ENCODE measurements at regions not wholly inside any gene's neighbourhood (a gene's known extent, or its start where the extent isn't known, plus 50 kb on each side); places are given as distances from the start of the nearest gene placed in this dataset.

- no peaks in the 10 kb centered on the region for H3K4me1 ChIP-seq
- no peaks in the 10 kb centered on the region for H3K79me2 ChIP-seq
- H3K9me3 ChIP-seq (ENCODE audit: control insufficient read depth, low read length): no peaks in the 10 kb centered on the region
- no peak overlapping the region for H3K4me2 ChIP-seq (ENCODE audit: low read length)
- TF ChIP-seq CTCF (IDR thresholded peaks at IDR 0.05): no peak
- H2AFZ ChIP-seq: no peak overlapping the region
- H3K27ac ChIP-seq: no peak overlapping the region
- H3K36me3 ChIP-seq (ENCODE audit: control insufficient read depth, insufficient read depth, low read length): no peaks in the 10 kb centered on the region
- H3K27me3 ChIP-seq (ENCODE audit: control insufficient read depth, insufficient read depth, low read length): no peaks in the 10 kb centered on the region
- H3K4me3 ChIP-seq (ENCODE audit: low read depth, low read length): no peak overlapping the region
- no peak overlapping the region for H3K9ac ChIP-seq
Observed at GRCh38 chr2:175811971-175812370, 190.1 kb downstream of the LNPK start.

- no peak overlapping the region for H3K4me3 ChIP-seq (ENCODE audit: low read depth, low read length)
Observed at GRCh38 chr2:175808858-175809257, 193.2 kb downstream of the LNPK start.

GRCh38 chr2:175808078-175808477 is 194.0 kb downstream of the LNPK start:
- Histone ChIP-seq H3K79me2 (no peaks in the 10 kb centered on the region), H3K4me3 (ENCODE audit: low read depth, low read length) (no peak overlapping the region), H3K9ac (no peak overlapping the region), H3K36me3 (ENCODE audit: control insufficient read depth, insufficient read depth, low read length) (no peaks in the 10 kb centered on the region), H3K27me3 (ENCODE audit: control insufficient read depth, insufficient read depth, low read length) (no peaks in the 10 kb centered on the region), H3K27ac (no peak overlapping the region), H3K4me1 (no peaks in the 10 kb centered on the region), H3K9me3 (ENCODE audit: control insufficient read depth, low read length) (no peaks in the 10 kb centered on the region), H2AFZ (no peak overlapping the region), H3K4me2 (ENCODE audit: low read length) (no peak overlapping the region)
- TF ChIP-seq CTCF (IDR thresholded peaks at IDR 0.05): no peak

More at GRCh38 chr2:175808858-175809257, 193.2 kb downstream of the LNPK start:
- Histone ChIP-seq H3K4me2 (ENCODE audit: low read length) (no peak overlapping the region), H2AFZ (no peak overlapping the region), H3K9me3 (ENCODE audit: control insufficient read depth, low read length) (no peaks in the 10 kb centered on the region), H3K79me2 (no peaks in the 10 kb centered on the region), H3K27me3 (ENCODE audit: control insufficient read depth, insufficient read depth, low read length) (no peaks in the 10 kb centered on the region), H3K36me3 (ENCODE audit: control insufficient read depth, insufficient read depth, low read length) (no peaks in the 10 kb centered on the region), H3K27ac (no peak overlapping the region), H3K9ac (no peak overlapping the region), H3K4me1 (no peaks in the 10 kb centered on the region)
- no peak for TF ChIP-seq CTCF (IDR thresholded peaks at IDR 0.05)

- Histone ChIP-seq H3K79me2 (no peaks in the 10 kb centered on the region), H3K36me3 (ENCODE audit: control insufficient read depth, insufficient read depth, low read length) (no peaks in the 10 kb centered on the region), H3K27ac (no peak overlapping the region), H3K4me1 (no peaks in the 10 kb centered on the region), H3K4me3 (ENCODE audit: low read depth, low read length) (no peak overlapping the region), H3K4me2 (ENCODE audit: low read length) (no peak overlapping the region), H2AFZ (no peak overlapping the region), H3K9me3 (ENCODE audit: control insufficient read depth, low read length) (no peaks in the 10 kb centered on the region), H3K27me3 (ENCODE audit: control insufficient read depth, insufficient read depth, low read length) (no peaks in the 10 kb centered on the region), H3K9ac (no peak overlapping the region)
- no peak for TF ChIP-seq CTCF (IDR thresholded peaks at IDR 0.05)
Observed at GRCh38 chr2:175807031-175807873, 194.8 kb downstream of the LNPK start.

GRCh38 chr2:175806570-175806969 is 195.5 kb downstream of the LNPK start:
- Histone ChIP-seq H3K36me3 (ENCODE audit: control insufficient read depth, insufficient read depth, low read length) (no peaks in the 10 kb centered on the region), H3K27ac (no peak overlapping the region), H3K4me1 (no peaks in the 10 kb centered on the region)

More at GRCh38 chr2:175806570-175806969, 195.5 kb downstream of the LNPK start:
- Histone ChIP-seq H3K79me2 (no peaks in the 10 kb centered on the region), H3K9me3 (ENCODE audit: control insufficient read depth, low read length) (no peaks in the 10 kb centered on the region), H3K9ac (no peak overlapping the region), H3K4me2 (ENCODE audit: low read length) (no peak overlapping the region), H3K27me3 (ENCODE audit: control insufficient read depth, insufficient read depth, low read length) (no peaks in the 10 kb centered on the region), H3K4me3 (ENCODE audit: low read depth, low read length) (no peak overlapping the region), H2AFZ (no peak overlapping the region)
- no peak for TF ChIP-seq CTCF (IDR thresholded peaks at IDR 0.05)

All from parathyroid adenoma (tissue), 2 donors.